NAMALWA (cell line): ENCODE measurements at regions not wholly inside any gene's neighbourhood (a gene's known extent, or its start where the extent isn't known, plus 50 kb on each side); places are given as distances from the start of the nearest gene placed in this dataset.

Experiments
- DNase-seq: peaks from one replicate; pipeline ENCODE4 v3.0.0-alpha.2; 2015; ENCODE audit warnings: low spot score

DNA sequence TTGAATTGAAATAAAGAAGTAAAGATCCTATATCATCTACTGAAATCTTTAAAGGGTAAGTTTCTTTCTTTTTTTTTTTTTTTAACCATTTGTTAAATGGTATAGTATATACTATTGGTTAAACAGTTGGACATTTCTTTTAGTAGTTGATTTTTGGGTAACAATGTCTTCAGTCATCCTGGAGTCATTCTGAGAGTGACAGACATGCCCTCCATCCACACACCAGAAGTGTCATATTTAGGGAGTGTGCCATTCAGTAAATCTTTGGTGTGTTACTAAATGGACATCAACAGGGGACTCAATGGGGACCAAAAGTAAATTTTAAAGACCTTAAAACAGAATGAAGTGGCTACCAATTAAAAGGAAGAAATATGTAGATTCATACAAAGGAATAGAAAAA lies 50.8 kb upstream of the SLC39A10 start:
- no peak for DNase-seq

DNA sequence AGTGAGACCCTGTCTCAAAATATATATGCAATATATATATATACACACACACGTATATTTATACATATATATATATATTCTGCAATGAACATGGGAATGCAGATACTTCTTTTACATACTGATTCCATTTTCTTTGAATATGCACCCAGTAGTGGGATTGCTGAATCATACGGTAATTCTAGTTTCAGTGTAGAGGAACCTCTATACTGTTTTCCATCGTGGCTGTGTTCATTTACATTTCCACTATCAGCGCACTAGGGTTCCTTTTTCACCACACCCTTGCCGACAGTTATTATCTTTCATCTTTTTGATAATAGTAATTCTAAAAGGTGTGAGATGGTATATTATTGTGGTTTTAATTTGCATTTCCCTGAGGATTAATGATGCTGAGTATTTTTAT lies 52.3 kb upstream of the SLC39A10 start:
- DNase-seq: no peak

DNA sequence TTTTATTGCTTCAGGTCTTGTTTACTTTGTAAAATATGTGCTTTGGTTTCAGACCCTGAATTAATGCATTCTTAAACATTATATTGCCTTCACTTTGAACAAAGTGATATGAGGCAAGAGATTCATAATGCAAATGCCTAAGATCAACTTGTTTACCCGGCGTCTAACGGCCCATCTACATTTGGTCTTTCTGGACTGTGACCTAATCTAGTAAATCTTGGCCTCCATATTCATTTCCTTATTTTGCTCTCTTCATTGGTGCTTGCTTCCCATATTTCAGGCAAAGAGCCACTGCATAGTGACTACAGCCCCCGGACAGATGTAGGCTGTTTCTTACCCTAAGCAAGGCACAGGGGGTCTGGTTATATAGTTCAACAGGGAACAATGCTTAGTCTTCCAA lies 53.0 kb upstream of the SLC39A10 start:
- DNase-seq: no peak

DNA sequence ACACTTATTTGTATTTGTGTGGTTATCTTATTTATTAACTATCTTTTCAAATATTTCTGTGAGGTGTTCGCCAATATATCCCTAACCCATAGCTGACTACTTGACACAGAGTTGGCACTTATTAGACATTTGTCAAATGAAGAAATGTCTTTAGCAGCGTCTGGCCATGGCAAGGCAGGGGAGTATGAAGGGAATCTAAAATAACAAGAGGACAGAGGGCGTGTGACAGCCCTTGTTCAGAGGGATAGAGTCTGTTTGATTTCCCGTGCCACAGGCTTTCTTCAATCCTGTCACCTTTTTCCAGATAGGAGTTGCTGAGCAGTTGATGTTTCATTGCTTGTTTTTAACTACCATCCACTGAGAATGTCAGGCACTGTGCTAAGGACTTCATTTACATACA lies 53.6 kb upstream of the SLC39A10 start:
- no peak for DNase-seq

DNA sequence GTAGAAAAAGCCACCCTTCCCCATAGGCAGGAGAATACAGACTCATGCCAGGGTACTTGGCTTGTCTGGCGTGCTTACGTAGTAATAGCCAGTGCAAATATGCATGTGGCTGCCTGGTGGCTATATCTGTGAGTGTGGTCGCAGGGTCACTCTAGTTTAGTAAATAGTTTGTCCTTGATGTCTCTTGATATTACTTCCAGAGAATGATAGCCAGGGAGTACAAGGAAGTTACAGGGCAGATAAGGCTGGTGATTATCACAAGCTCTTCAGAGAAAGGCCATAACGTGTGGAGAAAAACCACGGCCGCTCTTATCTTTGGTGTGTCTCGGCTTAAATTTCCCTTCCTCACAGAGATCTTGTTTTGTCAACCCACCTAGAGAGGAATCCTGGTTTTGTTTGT lies 54.3 kb upstream of the SLC39A10 start:
- DNase-seq: no peak

DNA sequence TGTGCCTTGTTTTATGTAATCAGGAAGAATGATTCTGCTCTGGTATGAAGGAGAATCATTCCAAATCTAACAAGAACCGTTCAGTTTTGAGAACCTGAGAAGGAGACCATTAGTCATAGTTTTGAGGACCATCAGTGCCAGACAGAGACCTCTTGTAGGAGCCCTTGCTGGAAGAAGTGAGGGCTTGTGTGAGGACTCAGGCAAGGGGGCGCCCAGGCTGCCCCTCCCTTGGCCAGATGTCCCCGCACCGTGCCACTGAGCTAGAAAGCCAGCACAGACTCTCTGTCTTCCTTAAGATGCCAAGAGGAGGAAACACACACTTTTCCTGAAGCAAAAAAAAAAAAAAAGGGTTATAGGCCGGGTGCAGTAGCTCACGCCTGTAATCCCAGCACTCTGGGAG lies 55.7 kb upstream of the SLC39A10 start:
- DNase-seq: no peak

DNA sequence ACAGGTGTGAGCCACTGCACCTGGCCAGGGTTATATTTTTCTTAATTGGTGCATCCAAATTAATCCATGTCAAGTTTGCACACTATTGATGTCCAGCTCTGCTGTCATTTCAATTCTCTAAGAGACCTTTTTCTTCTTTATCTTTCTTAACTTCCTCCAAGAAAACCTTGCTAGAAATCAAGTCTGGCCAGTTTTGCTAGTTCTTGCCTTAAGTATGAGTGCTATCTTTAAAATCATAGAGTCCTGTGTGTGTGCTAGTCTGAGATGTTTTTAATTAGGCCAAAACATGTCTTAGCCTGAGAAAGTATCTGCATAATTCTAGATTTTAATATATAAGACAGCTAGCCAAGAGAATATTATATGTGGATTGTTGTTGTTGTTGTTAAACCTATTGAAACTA lies 56.2 kb upstream of the SLC39A10 start:
- no peak for DNase-seq

DNA sequence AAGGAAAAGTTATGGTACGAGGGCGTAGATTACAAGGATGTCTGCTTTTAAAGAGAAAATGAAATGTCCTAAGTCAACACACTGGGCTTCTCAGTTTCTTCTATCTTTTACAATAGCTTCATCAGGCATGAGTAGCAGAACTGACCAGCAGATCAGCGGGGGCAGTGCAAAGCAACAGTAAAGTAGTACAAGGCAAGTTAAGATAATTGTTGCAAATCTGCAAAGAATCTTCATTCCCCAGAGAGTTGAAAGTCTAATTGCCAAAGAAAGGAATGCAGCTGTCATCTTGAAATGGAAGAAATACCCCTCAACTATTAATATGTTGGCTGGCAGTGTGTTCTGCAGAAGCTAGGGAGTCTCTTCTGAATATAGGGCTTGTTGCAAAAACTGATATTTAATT lies 60.2 kb upstream of the SLC39A10 start:
- no peak for DNase-seq

DNA sequence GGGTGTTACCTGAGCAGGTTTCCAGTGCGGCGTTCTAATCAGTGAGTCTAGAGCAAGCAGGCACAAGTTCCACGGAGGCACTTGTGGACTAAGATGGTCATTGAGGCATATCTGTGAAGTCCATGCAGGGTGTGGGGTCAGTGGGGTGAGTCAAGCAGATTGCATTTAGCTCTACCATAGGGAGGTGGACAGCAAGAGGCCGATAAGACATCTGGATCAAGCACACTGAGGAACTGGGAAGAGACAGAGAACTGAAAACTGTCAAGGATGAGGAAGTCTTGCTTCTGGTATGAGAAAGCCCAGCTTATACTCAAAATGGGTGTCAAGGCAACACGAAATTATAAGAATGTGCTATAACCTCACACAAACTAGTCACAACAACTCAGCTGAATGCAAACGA lies 61.2 kb upstream of the SLC39A10 start:
- DNase-seq: no peak

DNA sequence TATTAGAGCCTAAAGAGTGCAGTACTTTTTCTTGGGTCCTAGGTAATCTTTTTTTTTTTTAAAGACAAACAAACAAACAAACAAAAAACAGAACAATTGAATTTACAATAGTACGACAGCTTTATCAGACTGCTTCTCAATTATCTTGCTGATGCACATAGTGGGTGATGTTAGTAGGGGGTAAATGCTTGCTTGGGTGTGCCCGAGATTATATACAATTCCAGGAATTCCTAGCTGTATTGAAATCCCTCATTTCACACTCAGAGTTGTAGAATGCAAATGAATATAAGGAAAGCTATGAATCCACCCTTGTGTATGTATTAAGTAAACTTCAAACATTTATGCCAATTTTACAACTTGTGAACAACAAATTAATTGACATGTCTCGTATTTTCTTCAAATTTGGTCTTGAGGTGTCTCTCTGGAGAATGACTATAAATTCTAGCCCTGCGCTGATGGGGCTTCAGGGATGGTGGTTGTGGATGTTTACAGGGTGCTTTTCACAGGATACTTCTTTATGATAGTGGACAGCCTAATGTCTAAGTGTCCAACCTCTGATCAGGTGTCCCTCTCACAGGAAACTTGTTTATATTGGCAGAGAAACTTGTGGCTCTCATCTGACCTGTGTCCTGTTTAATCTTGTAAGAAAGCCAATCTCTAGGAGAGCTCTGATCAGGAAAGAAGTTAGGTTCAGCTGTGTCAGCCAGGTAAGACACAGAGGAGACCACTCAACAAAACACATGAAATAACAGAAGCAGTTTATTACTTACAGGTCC lies 61.9 kb upstream of the SLC39A10 start:
- DNase-seq: no peak

DNA sequence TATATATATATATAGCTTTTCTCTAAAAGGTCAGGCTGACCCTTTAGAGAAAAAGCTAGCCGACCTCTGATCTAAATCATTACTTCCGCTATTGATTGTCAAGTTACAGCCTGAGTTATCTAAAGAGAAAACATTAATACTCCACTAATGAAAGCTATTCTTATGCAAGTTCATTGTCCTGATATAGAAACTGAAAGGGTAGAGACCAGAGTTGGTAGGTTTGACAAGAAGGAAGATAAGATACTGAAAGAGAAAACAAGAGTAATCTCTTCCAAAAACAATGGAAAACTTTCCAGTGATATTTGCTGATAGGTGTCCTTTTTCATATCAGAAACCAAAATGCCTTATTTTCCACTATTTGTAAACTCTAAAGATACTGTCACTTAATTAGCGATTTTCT lies 62.8 kb upstream of the SLC39A10 start:
- no peak for DNase-seq

DNA sequence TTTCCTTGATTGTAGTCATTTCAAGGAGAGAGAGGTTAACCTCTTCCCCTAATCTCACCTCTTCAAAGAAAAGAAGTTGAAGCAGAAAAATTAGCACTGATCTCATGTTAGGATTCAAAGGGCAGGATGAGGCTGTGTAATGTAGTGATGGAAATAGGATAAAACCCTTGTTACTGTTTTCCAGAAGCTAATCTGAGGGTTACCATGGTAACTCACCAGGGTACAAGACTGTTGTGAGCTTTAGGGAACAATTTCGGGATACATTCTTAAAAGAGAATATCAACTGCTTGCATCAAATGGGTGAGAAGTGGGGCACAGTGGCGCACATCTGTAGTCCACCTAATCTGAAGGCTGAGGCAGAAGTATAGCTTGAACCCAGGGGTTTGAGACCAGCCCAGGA lies 64.9 kb upstream of the SLC39A10 start:
- no peak for DNase-seq

DNA sequence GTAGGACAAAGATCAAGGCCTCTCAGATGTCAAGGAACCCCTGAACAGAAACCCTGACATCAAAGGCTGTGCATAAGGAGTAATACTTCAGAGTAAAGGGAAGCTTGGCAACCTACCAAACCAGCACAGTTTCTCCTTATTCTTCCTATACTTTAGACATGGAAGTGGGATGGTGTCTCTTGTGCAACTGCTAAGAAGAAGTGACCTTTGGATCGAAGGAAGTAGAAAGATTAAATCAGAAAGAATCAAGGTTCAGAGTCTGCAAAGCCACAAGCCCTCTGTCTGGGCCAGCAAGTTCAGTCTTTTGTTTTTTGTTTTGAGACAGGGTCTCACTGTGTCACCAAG lies 66.2 kb upstream of the SLC39A10 start:
- no peak for DNase-seq

DNA sequence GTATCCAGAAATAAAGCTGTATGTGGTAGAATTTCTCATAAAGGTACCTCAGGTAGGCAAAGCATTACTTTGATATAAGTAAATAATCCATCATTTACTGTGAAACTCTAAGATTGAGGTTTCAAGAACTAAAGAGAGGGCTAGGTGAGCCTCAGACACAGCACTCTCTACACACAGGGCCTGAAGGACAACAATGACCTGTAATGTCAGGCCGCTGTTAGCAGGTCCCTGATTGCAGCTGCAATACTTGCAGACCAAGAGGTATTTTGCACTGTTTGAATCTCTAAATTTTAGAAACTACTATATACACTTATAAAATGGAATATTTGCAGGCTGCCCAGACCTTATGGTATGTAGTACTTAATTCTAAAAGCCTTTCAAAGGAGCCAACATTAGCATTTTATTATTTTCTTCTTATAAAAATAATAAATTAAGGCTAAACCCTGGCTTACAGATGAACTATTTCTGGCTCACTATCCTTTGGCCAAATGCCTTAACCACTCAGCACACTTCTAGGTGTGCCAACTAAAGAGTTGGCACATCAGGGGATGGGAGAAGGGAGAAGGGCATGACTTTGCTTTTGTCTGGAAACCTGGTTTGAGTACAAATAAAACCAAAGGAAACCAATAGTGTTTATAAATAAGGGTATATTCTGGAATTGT lies 66.7 kb upstream of the SLC39A10 start:
- no peak for DNase-seq

DNA sequence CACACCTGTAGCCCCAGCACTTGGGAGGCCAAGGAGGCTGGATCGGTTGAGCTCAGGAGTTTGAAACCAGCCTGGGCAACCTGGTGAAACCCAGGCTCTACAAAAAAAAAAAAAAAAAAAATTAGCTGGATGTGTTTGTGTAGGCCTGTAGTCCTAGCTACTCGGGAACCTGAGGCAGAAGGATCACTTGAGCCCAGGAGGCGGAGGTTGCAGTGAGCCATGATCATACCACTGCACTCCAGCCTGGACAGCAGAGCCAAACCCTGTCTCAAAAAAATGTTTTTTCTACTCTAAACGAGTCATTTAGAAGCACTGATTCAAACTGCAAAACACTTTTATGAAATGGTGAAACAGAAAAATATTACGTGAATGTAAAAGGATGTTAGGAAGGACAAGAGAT lies 69.1 kb upstream of the SLC39A10 start:
- DNase-seq: no peak

DNA sequence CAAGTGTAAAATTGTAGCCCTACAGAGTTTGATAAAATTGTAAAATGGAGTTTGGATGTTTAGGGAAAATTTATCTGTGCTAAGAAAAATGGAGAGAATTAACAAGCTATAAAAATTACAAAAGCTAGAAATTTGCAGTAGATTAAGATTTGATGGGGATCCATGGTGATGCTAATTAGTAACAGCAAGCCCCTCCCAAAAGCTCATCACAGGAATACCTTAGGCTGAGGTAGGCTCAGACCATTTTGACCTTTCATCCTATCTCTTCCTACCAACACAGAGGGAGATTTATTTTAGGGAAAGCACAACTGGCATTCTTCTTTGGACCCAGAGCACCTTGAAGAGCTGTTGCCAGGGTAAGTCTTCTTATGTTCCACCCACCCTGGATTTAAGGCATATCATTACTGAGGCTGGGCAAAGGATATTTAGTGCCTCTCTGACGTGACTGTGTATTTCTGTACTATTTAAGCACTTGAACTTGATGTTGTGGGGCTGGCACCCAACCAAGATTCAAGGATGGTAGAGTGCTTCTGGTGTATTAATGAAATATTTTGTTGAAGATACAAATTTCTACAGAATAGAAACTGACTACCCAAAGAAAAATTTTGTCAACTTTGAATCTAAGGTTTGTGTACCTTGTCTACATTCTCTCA lies 70.8 kb upstream of the SLC39A10 start:
- no peak for DNase-seq

DNA sequence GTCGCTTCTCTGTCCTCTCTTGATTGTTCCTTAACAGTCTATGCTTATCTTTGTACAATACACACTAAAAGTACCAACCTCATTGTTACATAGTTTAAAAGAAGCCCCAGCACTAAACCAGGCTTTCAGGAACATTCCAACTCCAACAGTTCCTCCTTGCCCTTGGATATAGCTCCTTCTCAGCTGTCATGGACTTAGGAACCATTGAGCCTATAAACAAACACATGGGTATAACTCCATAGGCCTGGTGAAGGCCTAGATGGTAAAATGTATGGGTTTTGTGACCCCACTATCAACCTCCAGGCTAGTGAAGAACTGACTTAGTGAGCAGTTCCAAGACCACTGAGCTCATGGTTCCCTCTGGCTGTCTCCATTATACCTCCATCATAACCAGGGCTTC lies 74.8 kb upstream of the SLC39A10 start:
- no peak for DNase-seq

DNA sequence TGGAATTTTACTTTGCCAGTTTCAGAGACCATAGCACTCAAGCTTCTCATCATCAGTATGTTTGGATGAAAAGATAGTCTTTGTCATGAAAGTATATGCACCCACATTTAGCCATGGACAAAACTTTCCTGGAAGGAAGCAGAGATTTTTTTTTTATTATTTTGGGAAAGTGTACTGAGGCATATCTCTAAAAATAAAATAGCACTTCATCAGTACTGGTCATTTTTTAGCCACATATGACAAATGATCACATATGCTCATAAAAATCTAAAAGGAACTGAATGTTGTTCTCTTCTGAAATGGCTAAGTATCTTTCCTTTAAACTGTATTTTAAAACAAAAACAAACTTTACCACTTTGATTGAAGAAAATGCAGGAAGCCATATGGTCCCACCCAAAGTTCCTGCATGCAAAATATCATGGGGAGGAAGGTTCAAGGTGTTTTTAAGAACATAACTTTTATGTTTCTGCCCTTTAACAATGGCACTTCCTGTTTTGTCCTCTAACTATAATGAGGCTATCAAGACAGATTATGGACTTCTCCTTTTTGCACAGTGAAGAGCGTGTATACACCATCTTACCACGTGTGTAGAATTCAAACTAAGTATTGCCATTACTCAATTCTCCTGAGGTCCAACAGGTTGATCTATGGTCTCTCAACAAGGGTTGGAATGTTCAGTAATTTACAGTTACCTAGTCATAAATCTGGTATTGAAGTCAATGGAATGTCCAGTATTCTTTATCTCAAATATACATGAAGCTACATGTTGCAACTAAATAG lies 77.1 kb upstream of the SLC39A10 start:
- DNase-seq: peak; percentile 60

DNA sequence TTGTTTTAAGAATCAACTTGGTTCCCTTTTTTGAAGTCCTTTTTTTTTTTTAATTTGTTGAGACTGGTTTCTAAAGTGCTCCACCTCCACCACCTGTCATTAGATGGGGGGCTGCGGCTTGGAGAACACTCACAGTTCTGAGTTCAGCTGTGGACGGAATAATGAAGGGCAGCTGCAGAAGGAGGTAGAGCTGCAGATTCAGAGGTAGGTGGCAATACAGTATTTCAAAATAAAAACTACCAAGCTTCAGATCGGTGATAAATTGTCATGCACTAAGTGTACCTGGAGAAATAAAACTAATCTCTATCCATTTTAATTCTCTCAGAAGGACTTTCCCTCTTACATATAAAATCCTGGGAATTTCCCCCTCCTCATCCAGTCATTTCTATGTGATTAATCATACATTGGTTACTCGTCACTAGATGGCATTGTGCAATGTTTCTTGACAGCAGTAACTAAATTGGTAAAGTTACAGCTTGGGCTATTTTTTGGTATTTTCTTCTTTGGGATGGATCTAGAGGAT lies 81.1 kb upstream of the SLC39A10 start:
- DNase-seq: peak; percentile 81

DNA sequence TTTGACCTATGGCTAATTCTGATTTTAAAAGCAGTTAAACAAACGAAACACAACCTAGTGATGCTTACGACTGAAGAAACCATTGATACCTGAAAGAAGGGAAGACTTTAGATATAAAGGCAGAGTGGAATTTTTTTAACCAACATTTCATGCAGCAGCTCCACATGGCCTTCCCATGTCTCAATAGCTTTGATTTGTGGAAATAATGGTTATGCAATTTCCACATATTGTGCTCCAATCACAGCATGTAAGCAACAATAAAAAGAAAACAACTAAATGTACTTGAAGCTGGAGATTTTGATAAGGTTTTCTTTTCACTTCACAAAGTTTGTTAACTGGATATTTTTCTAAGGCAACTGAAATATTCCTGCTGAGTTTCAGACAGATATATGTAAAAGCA lies 82.0 kb upstream of the SLC39A10 start:
- no peak for DNase-seq

DNA sequence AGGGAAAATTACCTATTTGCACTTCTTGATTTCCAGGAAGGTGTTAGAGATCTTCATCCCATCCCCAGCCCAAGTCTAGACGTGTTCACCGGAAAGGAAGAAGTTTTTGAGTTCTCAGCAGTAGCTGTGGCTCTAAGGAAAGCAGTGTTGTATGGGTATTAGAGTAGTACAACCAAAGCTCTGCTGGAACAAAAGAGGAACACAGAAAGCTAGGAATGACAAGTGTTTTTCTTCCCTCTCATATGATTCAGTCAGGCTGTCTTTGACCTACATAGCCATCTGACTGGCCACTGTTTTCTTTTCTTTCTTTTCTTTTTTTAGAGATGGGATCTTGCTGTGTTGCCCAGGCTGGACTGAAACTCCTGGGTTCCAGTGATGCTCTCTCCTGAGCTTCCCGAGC lies 82.7 kb upstream of the SLC39A10 start:
- no peak for DNase-seq

DNA sequence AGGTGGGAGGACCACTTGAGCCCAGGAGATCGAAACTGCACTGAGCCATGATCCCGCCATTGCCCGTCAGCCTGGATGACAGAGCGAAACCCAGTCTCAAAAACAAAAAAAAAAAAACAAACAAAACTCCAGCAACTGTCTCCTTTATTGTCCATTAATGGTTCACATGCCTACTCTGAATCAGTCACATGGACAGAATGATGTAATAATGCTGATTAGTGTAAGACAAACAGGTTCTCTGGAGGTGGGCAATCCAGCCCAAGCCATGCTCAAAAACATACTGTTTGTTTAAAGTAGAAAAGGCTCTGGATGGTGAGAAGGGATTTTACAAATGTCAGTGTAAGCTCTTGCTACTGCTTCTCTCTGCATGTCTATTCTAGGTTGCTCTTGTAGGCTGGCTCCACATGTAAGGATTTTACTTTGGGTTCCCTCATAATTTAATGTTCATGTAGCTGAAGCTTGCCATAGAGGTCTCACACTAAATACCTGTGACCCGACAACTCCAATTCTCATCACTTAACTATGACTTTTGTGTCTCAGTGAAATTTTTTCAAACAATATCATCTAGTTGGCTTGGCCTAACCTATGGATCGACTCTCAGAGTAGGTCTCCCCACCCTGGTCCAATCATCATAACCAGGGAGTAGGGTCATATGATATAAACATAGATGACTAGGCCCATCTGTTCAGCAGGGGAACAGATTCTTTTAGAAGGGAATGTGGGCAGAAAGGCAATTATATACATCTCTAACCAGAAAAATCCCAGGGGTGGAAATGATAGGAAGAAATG lies 83.9 kb upstream of the SLC39A10 start:
- no peak for DNase-seq
